ENCODE measurements at regions not wholly inside any gene's neighbourhood (a gene's known extent, or its start where the extent isn't known, plus 50 kb on each side); places are given as distances from the start of the nearest gene placed in this dataset.
A peak's percentile ranks its signal among the peaks of the same experiment; 100 is the strongest.

- no peak for DNase-seq
Measured at GRCh38 chr1:164950541-164950986, 391.6 kb downstream of the PBX1 start.

- DNase-seq: no peak
Measured at GRCh38 chr1:164949771-164950471, 390.9 kb downstream of the PBX1 start.

- DNase-seq: no peak
Measured at GRCh38 chr1:164948101-164948500, 389.1 kb downstream of the PBX1 start.

GRCh38 chr1:164937291-164937690, 378.3 kb downstream of the PBX1 start:
- DNase-seq: no peak

- no peak for DNase-seq
Measured at GRCh38 chr1:164932580-164932979, 373.6 kb downstream of the PBX1 start.

- no peak for DNase-seq
Measured at GRCh38 chr1:164930833-164931232, 371.8 kb downstream of the PBX1 start.

GRCh38 chr1:164930241-164930640, 371.3 kb downstream of the PBX1 start:
- no peak for DNase-seq

- no peak for DNase-seq
Measured at GRCh38 chr1:164928232-164928812, 369.3 kb downstream of the PBX1 start.

- DNase-seq: no peak
Measured at GRCh38 chr1:164926107-164926506, 367.1 kb downstream of the PBX1 start.

- no peak for DNase-seq
Measured at GRCh38 chr1:164922585-164922984, 363.6 kb downstream of the PBX1 start.

GRCh38 chr1:164921493-164921892, 362.5 kb downstream of the PBX1 start:
- DNase-seq: no peak

- DNase-seq: no peak
Measured at GRCh38 chr1:164918140-164918539, 359.2 kb downstream of the PBX1 start.

- DNase-seq: peak in 1 of 58 donors; percentile 38
Measured at GRCh38 chr1:164914208-164914607, 355.2 kb downstream of the PBX1 start.

- DNase-seq: no peak
Measured at GRCh38 chr1:164912290-164912689, 353.3 kb downstream of the PBX1 start.

GRCh38 chr1:164910671-164911070, 351.7 kb downstream of the PBX1 start:
- DNase-seq: no peak

GRCh38 chr1:164907666-164908065, 348.7 kb downstream of the PBX1 start:
- no peak for DNase-seq

- no peak for DNase-seq
Measured at GRCh38 chr1:164905869-164906268, 346.9 kb downstream of the PBX1 start.

- DNase-seq: no peak
Measured at GRCh38 chr1:164902491-164902890, 343.5 kb downstream of the PBX1 start.

Data from anterior cingulate cortex (tissue), 58 donors.